ENCODE measurements at regions not wholly inside any gene's neighbourhood (a gene's known extent, or its start where the extent isn't known, plus 50 kb on each side); places are given as distances from the start of the nearest gene placed in this dataset.

DNA sequence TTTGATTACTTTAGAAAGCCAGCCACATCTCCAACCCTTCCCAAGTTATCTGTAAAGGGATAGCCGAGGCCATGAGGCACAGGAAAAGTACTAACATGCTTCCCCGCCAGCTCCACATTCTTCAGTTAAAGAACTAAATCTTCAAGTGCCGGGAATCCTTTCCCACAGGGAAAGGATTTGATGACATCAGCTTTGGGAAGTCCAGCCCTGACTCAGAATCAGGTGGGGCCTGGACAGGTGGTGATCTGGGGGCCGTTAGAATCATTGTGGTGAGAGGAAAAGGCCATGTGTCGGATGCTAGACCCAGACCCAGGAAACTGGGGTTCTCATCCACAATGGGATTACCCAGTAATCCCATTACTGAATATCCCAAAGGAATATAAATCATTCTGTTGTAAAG lies 580.0 kb downstream of the QKI start:
- Histone ChIP-seq H3K9ac (ENCODE audit: low read depth, low read length) (no peak overlapping the region), H2AFZ (replicated peaks; ENCODE audit: low read length, poor library complexity) (no peak overlapping the region), H4K8ac (ENCODE audit: low read depth in 2 of 2, low read length in 2 of 2) (no peak overlapping the region), H4K91ac (ENCODE audit: insufficient read depth, low read depth, low read length) (no peak overlapping the region), H3K56ac (ENCODE audit: extremely low read depth, insufficient read depth, low read length) (no peak overlapping the region), H3K4me2 (ENCODE audit: low read depth, low read length) (no peak overlapping the region), H2AK9ac (replicated peaks; ENCODE audit: low read depth, low read length, poor library complexity) (no peak overlapping the region), H3K9me1 (ENCODE audit: insufficient read depth, low read length) (no peaks in the 10 kb centered on the region), H3K23ac (ENCODE audit: low read depth, low read length) (no peak overlapping the region), H4K5ac (ENCODE audit: low read depth, low read length) (no peak overlapping the region), H3K14ac (replicated peaks; ENCODE audit: low read depth, low read length) (no peak overlapping the region), H3K18ac (ENCODE audit: low read depth, low read length) (no peak overlapping the region), H2AK5ac (ENCODE audit: low read depth, low read length) (no peak overlapping the region), H2BK120ac (ENCODE audit: low read depth, low read length) (no peak overlapping the region), H3K4me3 (ENCODE audit: insufficient read depth, low read depth, low read length) (no peak overlapping the region), H2BK20ac (ENCODE audit: low read depth, low read length) (no peak overlapping the region), H3K27ac (ENCODE audit: insufficient read depth, low read length) (no peak overlapping the region), H3K9me3 (ENCODE audit: control insufficient read depth, insufficient read depth, low read length) (peaks cover 8% of the 10 kb centered on the region), H3K4ac (ENCODE audit: low read depth, low read length) (no peak overlapping the region), H3K36me3 (ENCODE audit: control insufficient read depth, insufficient read depth, low read length) (no peaks in the 10 kb centered on the region), H2BK5ac (ENCODE audit: low read depth, low read length, poor library complexity, severe bottlenecking) (no peak overlapping the region), H3K79me1 (ENCODE audit: low read depth in 1 of 2, low read length in 2 of 2) (no peaks in the 10 kb centered on the region), H3K4me1 (ENCODE audit: control insufficient read depth, insufficient read depth, low read length) (no peaks in the 10 kb centered on the region), H2BK15ac (ENCODE audit: low read depth, low read length) (no peak overlapping the region), H3K27me3 (ENCODE audit: control insufficient read depth, insufficient read depth, low read length) (no peaks in the 10 kb centered on the region), H4K20me1 (ENCODE audit: insufficient read depth, low read length) (no peaks in the 10 kb centered on the region)
- DNase-seq (no peak), ATAC-seq (ENCODE audit: low read depth) (no peak)
- BruUV-seq (replicated peaks): no TSS peak
- in situ Hi-C loops (cut with MboI; ENCODE audit: low sequenced_read_pairs) (no loop called here), dilution Hi-C loops (cut with HindIII; ENCODE audit: low sequenced_read_pairs, unreplicated experiment) (no loop called here), intact Hi-C loops (cut with micrococcal nuclease) (no loop called here)
- ChIA-PET POLR2A (ENCODE audit: unreplicated experiment) (no interaction called here), CTCF (no interaction called here)
- WGBS, 2 experiments (ENCODE audit: extremely low coverage in 2 of 2, insufficient read length in 1 of 2): no CpG with 5 or more reads among the region's 5 CpGs
- no peak for TF ChIP-seq RCOR1 (IDR thresholded peaks at IDR 0.05; ENCODE audit: insufficient replicate concordance, low read length)
- TF ChIP-seq MAZ (IDR thresholded peaks at IDR 0.05; ENCODE audit: borderline replicate concordance, low read depth, low read length): no peak
- TF ChIP-seq FOS (IDR thresholded peaks at IDR 0.05; ENCODE audit: low read depth, low read length): no peak
- TF ChIP-seq CEBPB (IDR thresholded peaks at IDR 0.05; ENCODE audit: low read depth, low read length): no peak
- no peak for TF ChIP-seq POLR2A (IDR thresholded peaks at IDR 0.05; ENCODE audit: low read depth, low read length)
- no peak for TF ChIP-seq RFX5 (IDR thresholded peaks at IDR 0.05; ENCODE audit: low read depth, low read length)
- TF ChIP-seq, protein P1, sequence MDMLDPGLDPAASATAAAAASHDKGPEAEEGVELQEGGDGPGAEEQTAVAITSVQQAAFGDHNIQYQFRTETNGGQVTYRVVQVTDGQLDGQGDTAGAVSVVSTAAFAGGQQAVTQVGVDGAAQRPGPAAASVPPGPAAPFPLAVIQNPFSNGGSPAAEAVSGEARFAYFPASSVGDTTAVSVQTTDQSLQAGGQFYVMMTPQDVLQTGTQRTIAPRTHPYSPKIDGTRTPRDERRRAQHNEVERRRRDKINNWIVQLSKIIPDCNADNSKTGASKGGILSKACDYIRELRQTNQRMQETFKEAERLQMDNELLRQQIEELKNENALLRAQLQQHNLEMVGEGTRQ (IDR thresholded peaks at IDR 0.05; ENCODE audit: low read depth, low read length): no peak
- TF ChIP-seq CHD1 (IDR thresholded peaks at IDR 0.05; ENCODE audit: low read depth, low read length): no peak
- no peak for TF ChIP-seq NFE2L2 (IDR thresholded peaks at IDR 0.05; ENCODE audit: low read depth, low read length)
- TF ChIP-seq BHLHE40 (IDR thresholded peaks at IDR 0.05; ENCODE audit: low read depth, low read length): no peak
- TF ChIP-seq, protein P2, sequence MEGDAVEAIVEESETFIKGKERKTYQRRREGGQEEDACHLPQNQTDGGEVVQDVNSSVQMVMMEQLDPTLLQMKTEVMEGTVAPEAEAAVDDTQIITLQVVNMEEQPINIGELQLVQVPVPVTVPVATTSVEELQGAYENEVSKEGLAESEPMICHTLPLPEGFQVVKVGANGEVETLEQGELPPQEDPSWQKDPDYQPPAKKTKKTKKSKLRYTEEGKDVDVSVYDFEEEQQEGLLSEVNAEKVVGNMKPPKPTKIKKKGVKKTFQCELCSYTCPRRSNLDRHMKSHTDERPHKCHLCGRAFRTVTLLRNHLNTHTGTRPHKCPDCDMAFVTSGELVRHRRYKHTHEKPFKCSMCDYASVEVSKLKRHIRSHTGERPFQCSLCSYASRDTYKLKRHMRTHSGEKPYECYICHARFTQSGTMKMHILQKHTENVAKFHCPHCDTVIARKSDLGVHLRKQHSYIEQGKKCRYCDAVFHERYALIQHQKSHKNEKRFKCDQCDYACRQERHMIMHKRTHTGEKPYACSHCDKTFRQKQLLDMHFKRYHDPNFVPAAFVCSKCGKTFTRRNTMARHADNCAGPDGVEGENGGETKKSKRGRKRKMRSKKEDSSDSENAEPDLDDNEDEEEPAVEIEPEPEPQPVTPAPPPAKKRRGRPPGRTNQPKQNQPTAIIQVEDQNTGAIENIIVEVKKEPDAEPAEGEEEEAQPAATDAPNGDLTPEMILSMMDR (conservative IDR thresholded peaks at IDR 0.05; ENCODE audit: low read depth, low read length): no peak
- no peak for TF ChIP-seq SMC3 (IDR thresholded peaks at IDR 0.05; ENCODE audit: low read depth, low read length)
- no peak for TF ChIP-seq MAFK (IDR thresholded peaks at IDR 0.05; ENCODE audit: low read depth, low read length)
- no peak for TF ChIP-seq RAD21 (IDR thresholded peaks at IDR 0.05; ENCODE audit: low read length)
- no peak for TF ChIP-seq MXI1 (IDR thresholded peaks at IDR 0.05; ENCODE audit: borderline replicate concordance, low read depth, low read length)
- TF ChIP-seq, protein P3, sequence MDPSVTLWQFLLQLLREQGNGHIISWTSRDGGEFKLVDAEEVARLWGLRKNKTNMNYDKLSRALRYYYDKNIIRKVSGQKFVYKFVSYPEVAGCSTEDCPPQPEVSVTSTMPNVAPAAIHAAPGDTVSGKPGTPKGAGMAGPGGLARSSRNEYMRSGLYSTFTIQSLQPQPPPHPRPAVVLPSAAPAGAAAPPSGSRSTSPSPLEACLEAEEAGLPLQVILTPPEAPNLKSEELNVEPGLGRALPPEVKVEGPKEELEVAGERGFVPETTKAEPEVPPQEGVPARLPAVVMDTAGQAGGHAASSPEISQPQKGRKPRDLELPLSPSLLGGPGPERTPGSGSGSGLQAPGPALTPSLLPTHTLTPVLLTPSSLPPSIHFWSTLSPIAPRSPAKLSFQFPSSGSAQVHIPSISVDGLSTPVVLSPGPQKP (IDR thresholded peaks at IDR 0.05; ENCODE audit: borderline replicate concordance, low read depth, low read length): no peak

Data from IMR-90 (cell line).